HG03460 (cell line): ENCODE measurements at regions not wholly inside any gene's neighbourhood (a gene's known extent, or its start where the extent isn't known, plus 50 kb on each side); places are given as distances from the start of the nearest gene placed in this dataset.
"Not testable (repeated sequence)": the region's sequence is repeated elsewhere in the genome, so short reads cannot be mapped to it uniquely, and the experiment has no call there.

ENCODE experiments used
- ATAC-seq: cut with Tn5 transposase; IDR thresholded peaks from one replicate; pipeline ENCODE4 v1.9.1; 2021; ENCODE audit not compliant: unreplicated experiment

DNA sequence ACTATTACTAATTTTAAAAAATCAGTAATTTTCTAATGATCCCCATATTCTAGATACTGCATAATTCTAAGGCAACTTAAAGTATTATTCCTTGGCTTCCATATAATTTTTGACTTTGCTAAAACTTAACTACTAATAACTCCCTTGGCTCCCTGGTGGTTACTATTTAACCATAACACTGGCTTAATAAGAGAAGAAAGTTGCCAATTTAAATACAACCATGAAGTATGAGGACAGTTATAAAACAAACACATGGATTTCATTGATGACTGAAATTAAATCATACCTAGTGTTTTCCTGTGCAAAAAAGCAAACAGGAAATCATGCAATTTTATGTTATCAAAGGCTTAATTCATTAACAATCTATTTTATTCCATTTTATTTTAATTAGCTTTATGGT lies 1073.9 kb downstream of the GRM8 start:
- no peak for ATAC-seq

DNA sequence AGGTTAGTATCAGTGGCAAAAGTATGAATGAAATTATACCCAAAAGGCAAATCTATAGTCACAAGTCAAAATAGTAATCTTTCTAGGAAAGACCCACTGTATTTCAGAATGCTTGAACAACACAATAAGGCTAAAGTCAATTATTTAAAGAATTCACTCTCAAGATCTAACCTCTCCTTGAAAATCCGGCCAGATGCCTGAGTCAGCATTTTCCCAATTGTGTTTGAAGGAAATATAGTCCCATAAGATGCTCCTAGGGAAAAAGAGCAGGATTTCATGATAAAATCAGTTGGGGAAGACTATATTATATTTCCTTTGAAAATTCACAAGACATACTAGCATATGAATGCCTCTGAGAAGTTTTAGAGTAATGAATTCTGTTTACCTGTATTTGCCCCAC lies 1075.0 kb downstream of the GRM8 start:
- no peak for ATAC-seq

- no peak for ATAC-seq
These were observed 1086.1 kb downstream of the GRM8 start for GRCh38 chr7:126166645-126167044.

GRCh38 chr7:126163647-126164046 lies 1089.1 kb downstream of the GRM8 start:
- no peak for ATAC-seq

- no peak for ATAC-seq
These were observed 1095.3 kb downstream of the GRM8 start for GRCh38 chr7:126157391-126157790.

DNA sequence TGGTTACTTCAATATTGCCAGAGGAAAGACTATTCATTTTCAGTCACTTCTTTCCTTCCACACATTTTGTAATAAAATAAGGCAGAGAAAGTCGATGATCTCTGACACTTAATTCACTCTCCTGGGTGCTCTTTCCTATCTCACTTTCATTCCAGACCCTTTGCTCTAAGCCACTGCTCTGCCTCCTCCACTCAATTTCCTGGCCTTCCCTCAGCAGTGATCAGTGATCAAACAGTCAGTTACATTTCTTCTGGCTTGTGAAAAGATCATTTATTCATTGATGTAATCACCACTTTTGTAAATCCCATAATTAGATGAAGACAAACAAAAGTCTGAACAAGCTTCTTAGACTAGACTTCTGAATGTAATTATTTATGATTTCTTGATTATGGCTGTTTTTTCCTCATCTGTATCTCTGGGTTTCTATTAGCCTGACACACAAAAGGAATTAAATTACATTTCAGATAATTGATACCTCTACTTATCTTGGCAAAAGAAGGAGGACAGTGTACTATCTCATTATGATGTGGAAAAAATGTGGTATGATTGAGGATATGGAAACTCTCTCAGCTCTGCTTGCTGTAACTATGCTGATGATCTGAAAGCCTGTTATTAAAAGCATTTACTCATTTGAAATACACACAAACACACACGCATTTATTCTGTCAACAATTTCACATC lies 1102.3 kb downstream of the GRM8 start:
- no peak for ATAC-seq

DNA sequence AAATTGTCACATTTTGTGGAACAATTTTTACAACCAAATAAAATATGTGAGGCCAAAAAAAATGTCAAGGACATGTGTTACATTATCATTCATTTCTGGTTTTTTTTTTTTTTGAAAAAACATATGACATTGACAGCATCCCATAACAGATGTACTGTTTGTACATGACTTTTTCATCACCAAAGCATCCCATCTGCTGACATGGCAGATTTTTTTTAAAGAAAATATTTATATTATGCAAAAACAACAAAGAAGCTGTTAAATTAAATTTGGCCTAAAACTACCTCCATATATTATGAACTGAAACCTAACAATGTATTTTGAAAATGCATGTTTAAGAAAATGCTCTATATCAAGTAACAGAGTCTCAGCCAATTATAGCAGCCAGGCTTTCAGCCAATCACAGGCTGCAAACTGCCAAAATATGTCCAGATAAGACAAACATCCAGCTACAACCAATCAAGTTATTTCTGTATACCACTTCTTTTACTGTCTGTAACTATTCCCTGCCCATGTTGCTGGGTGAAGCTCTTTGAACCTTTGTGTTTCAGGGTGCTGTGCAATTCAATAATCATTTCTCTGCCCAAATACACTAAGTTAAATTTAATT lies 1111.8 kb downstream of the GRM8 start:
- no peak for ATAC-seq

DNA sequence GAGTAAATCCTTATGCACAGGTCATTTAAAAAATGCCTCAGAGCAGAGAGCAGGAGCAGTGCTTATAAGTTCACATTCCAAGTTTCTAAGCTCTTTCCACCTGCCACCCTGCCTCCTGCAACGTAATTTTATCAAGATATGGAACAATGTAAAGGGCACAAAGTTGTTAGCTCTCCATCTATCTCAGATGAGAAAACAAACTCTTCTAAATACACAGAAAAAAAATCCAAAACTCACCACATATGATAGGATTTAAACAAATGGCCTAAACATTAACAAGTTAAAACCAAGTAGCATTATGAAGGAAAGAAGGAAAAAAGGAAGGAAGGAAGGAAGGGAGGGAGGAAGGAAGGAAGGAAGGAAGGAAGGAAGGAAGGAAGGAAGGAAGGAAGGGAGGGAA lies 1132.8 kb downstream of the GRM8 start:
- ATAC-seq: no peak

DNA sequence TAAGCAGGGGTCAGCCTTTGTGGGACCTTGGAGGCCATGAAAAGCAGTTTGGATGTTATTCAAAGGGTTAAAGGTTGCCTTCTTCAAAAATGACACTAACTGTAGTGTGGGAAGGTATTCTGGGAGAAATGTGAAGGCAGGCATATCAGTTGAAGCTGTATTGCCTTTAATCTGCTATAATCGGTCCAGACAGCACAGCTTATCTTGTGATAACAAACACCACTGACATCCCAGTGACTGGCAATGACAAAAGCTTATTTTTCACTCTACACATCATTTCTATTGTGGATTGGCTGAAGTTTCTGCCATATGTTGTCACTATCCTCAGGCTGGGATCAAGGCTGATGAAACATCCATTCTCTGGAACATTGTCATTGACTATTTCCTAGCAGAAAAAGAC lies 1149.2 kb downstream of the GRM8 start:
- no peak for ATAC-seq

DNA sequence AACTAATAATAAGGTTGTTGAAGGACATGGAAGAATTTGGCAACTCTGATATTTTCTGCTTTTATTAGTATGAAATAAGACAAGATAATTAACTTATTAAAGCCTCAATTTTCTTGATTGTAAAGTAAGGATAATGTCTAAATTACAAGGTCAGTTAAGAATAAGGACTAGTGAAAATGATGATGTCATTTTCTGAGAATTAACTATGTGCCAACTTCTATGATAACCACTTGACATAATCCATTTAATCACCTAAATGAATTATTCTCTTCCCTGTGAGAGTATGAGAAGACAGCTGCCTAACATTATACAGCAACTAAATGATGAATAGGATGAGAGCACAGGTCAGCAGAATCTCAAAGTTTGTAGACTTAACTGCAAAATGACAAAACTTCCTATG lies 1153.4 kb upstream of the POT1 start:
- no peak for ATAC-seq

- ATAC-seq: no peak
These were observed 1150.0 kb upstream of the POT1 start for GRCh38 chr7:126079581-126079980.

DNA sequence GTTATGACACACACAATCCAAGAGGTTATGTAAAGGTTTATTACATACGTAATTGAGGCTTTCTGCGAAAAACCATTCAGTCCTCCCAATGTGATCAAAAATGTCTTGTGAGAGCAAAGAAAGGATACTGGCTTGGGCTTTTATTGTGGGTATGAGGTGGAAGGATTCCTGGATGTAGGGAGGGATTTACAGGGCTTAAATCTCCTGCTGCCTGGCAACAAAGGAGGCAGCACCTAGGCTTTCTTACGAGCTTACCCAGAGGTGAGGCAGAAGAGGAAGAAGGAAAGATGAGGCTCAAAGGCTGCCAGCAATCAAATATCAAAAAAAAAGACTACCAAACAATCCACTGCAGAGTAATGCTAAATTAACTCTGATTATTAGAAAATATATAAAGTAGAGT lies 1149.5 kb upstream of the POT1 start:
- ATAC-seq: no peak

DNA sequence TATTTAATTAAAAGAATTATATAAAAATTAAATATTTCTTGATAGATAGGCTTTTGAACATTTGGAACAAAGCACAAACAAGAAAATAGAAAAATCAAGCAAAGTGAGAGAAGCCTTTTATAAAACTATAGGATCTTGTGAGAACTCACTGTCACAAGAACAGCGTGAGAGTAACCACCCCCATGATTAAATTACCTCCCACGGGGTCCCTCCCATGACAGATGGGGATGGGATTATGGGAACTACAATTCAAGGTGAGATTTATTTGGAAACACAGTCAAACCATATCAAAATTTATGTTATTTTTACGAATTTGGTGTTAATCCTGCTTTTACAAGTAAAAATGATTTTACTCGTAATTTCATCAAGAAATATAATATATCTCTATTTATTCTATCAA lies 1136.1 kb upstream of the POT1 start:
- no peak for ATAC-seq

- ATAC-seq: no peak
These were observed 1128.4 kb upstream of the POT1 start for GRCh38 chr7:126057979-126058378.

GRCh38 chr7:126056613-126057012 lies 1127.0 kb upstream of the POT1 start:
- ATAC-seq: not testable (repeated sequence)

- ATAC-seq: no peak
These were observed 1122.6 kb upstream of the POT1 start for GRCh38 chr7:126052229-126052628.

DNA sequence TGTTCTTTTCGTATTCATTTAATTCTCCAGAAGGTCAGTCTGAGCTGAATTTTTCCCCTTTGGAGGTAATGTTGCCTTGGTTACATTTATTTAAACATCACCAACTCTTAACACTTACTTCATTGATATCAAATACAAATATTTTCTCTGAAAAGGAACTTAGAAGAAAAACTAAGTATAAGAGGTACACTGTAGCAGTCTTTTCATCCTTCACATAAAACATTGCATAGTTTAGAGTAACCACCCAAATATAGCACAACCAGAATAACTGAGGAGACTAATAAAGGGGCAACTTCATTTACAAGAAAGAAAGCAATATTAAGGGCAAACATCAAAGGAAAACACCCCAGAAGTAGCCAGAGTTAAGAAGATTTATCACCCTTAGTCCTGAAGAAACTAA lies 1115.0 kb upstream of the POT1 start:
- ATAC-seq: no peak

DNA sequence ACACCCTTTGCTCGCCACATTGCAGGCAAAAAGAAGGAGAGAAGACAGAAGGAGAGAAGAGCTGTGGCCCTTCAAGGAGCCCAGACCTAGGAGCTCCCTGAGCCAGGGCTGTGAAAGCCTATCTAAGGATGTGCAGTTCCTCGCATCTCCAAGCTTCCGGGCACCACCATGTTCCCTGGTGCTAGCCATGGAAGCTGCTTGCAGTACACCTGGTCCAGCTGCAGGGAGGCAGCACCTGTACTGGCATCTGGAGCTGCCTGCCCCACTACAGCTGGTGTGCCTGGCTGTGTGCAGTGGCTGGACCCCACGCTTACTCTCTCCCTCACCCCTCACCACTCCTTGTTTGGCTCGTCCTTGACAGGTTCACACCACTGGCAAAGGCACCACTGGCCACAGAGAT lies 1111.8 kb upstream of the POT1 start:
- no peak for ATAC-seq

DNA sequence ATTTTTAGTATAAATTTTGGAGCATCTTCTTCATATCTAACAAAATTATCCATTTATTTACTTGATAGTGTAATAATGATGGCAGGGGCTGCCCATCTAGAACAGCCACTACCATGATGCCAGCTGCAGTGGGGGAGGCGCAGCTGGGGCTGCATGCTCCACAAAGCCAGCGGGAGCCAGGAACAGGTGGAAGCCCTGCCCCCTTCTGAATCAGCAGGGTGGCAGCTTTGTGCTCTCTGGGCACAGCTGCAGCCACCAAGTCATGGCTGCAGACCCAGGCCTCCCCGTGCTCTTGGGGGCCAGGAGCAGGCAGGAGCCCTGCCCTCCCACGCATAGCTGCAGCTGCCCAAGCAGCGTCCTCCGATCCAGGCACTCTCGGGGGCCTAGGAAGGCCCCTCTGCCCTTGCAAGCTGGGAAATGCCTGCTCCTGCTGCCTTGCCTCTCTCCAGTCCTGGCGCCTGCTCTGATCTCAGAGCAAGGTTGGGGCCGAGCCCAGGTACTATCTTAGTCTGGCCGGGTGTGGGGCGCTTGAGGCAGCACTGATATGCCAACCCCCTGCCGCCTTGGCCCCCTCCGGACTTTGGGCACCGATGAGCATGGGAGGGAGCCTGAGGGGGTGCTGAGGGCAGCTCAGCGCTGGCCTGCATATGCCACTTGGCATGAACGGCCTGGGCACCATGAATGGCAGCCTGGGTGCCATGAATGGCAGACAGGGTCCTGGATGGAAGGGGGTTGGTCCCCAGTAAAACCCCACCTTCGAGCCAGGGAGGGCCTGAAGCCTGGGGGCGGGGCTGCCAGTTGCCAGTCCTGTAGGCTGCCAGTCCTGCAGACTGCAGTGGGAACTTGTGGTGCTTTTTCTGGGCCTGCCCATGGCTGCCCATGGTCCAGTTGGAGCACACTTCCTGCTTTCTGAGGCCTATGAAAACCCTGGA lies 1110.8 kb upstream of the POT1 start:
- ATAC-seq: no peak

GRCh38 chr7:126026421-126027088 lies 1096.9 kb upstream of the POT1 start:
- no peak for ATAC-seq

- ATAC-seq: no peak
These were observed 1092.8 kb upstream of the POT1 start for GRCh38 chr7:126022452-126022851.
